Stimulated activated naive B cell treated with anti-CD40 and anti-IgM and Interleukin-4, amounts not matched to agents 10 μg/mL and 1 μg/mL and 100 μg/mL, for 72 hours (primary cell): ENCODE measurements at regions not wholly inside any gene's neighbourhood (a gene's known extent, or its start where the extent isn't known, plus 50 kb on each side); places are given as distances from the start of the nearest gene placed in this dataset.
"Not testable (repeated sequence)": the region's sequence is repeated elsewhere in the genome, so short reads cannot be mapped to it uniquely, and the experiment has no call there.

Source experiments
- ATAC-seq, 2 donors: fragments of 150-1000 bp; cut with Tn5 transposase; replicated peaks; 2 replicates each; pipeline ENCODE4 v1.10.0; 2021; ENCODE audit warnings: moderate library complexity in 1 of 2
- DNase-seq: peaks from one replicate; pipeline ENCODE4 v3.0.0; 2021
- H3K27ac Mint-ChIP-seq: one replicate; pipeline ENCODE4 v1.8.0; 2022; ENCODE audit warnings: mild to moderate bottlenecking, mixed read lengths
- H3K27me3 Mint-ChIP-seq, 2 donors: one replicate each; pipeline ENCODE4 v1.8.0; 2022; ENCODE audit warnings: mixed read lengths in 2 of 2
- H3K36me3 Mint-ChIP-seq, 2 donors: one replicate each; pipeline ENCODE4 v1.8.0; 2022; ENCODE audit warnings: mixed read lengths in 2 of 2, mild to moderate bottlenecking in 1 of 2
- H3K4me1 Mint-ChIP-seq, 2 donors: one replicate each; pipeline ENCODE4 v1.8.0; 2022; ENCODE audit warnings: mixed read lengths in 2 of 2, mild to moderate bottlenecking in 1 of 2
- H3K4me3 Mint-ChIP-seq, 2 donors: one replicate each; pipeline ENCODE4 v1.8.0; 2022; ENCODE audit warnings: mild to moderate bottlenecking in 2 of 2, mixed read lengths in 2 of 2, moderate library complexity in 1 of 2
- H3K9me3 Mint-ChIP-seq, 2 donors: one replicate each; pipeline ENCODE4 v1.8.0; 2022; ENCODE audit warnings: mixed read lengths in 2 of 2, mild to moderate bottlenecking in 1 of 2

- not testable (repeated sequence) for DNase-seq, H3K27me3 Mint-ChIP-seq
- peak overlapping the region; percentile 88 for H3K27ac Mint-ChIP-seq
Observed at GRCh38 chr1:200284236-200284635, 125.6 kb downstream of the ZNF281 start.

GRCh38 chr1:200282497-200283122 lies 127.2 kb downstream of the ZNF281 start:
- Mint-ChIP-seq H3K27ac (no peak overlapping the region), H3K4me3 (no peak overlapping the region), H3K9me3 (peaks cover 0 to 6% of the 10 kb centered on the region in 2 donors), H3K36me3 (no peaks in the 10 kb centered on the region), H3K4me1 (peaks cover 10 to 39% of the 10 kb centered on the region in 2 donors), H3K27me3 (no peaks in the 10 kb centered on the region)
- DNase-seq (no peak), ATAC-seq (peak in 1 of 2 donors; percentile 25)

More at GRCh38 chr1:200284236-200284635, 125.6 kb downstream of the ZNF281 start:
- Mint-ChIP-seq H3K4me1 (peaks cover 10 to 40% of the 10 kb centered on the region in 2 donors), H3K4me3 (peak overlapping the region in 1 of 2 donors; percentile 51)
- not testable (repeated sequence) for H3K36me3 Mint-ChIP-seq, ATAC-seq, H3K9me3 Mint-ChIP-seq

- Mint-ChIP-seq H3K27ac (no peak overlapping the region), H3K4me1 (peaks cover 10 to 26% of the 10 kb centered on the region in 2 donors)
- no peak for DNase-seq
Observed at GRCh38 chr1:200281201-200281835, 128.5 kb downstream of the ZNF281 start.

GRCh38 chr1:200279810-200280411 lies 129.9 kb downstream of the ZNF281 start:
- Mint-ChIP-seq H3K9me3 (peaks cover 0 to 3% of the 10 kb centered on the region in 2 donors), H3K4me3 (no peak overlapping the region)

More at GRCh38 chr1:200281201-200281835, 128.5 kb downstream of the ZNF281 start:
- ATAC-seq: no peak
- no peak overlapping the region for H3K4me3 Mint-ChIP-seq
- no peaks in the 10 kb centered on the region for H3K36me3 Mint-ChIP-seq
- peaks cover 0 to 4% of the 10 kb centered on the region in 2 donors for H3K9me3 Mint-ChIP-seq
- peaks cover 0 to 3% of the 10 kb centered on the region in 2 donors for H3K27me3 Mint-ChIP-seq

GRCh38 chr1:200275816-200276453 lies 133.9 kb downstream of the ZNF281 start:
- Mint-ChIP-seq H3K9me3 (peaks cover 0 to 1% of the 10 kb centered on the region in 2 donors), H3K4me3 (no peak overlapping the region), H3K36me3 (no peaks in the 10 kb centered on the region), H3K4me1 (peaks cover 10 to 18% of the 10 kb centered on the region in 2 donors), H3K27me3 (peaks cover 6 to 11% of the 10 kb centered on the region in 2 donors), H3K27ac (no peak overlapping the region)
- DNase-seq (no peak), ATAC-seq (no peak)

More at GRCh38 chr1:200279810-200280411, 129.9 kb downstream of the ZNF281 start:
- DNase-seq (no peak), ATAC-seq (no peak)
- Mint-ChIP-seq H3K27me3 (peaks cover 6 to 11% of the 10 kb centered on the region in 2 donors), H3K36me3 (no peaks in the 10 kb centered on the region), H3K27ac (no peak overlapping the region), H3K4me1 (peaks cover 2 to 18% of the 10 kb centered on the region in 2 donors)

- no peak for ATAC-seq
- peaks cover 0 to 1% of the 10 kb centered on the region in 2 donors for H3K9me3 Mint-ChIP-seq
Observed at GRCh38 chr1:200275415-200275814, 134.4 kb downstream of the ZNF281 start.

GRCh38 chr1:200274116-200274515 lies 135.7 kb downstream of the ZNF281 start:
- H3K27me3 Mint-ChIP-seq: peaks cover 6 to 11% of the 10 kb centered on the region in 2 donors
- DNase-seq (no peak), ATAC-seq (no peak)
- H3K27ac Mint-ChIP-seq: no peak overlapping the region
- no peak overlapping the region for H3K4me3 Mint-ChIP-seq
- peaks cover 17 to 20% of the 10 kb centered on the region in 2 donors for H3K4me1 Mint-ChIP-seq
- no peaks in the 10 kb centered on the region for H3K9me3 Mint-ChIP-seq
- no peaks in the 10 kb centered on the region for H3K36me3 Mint-ChIP-seq

More at GRCh38 chr1:200275415-200275814, 134.4 kb downstream of the ZNF281 start:
- Mint-ChIP-seq H3K27ac (no peak overlapping the region), H3K4me3 (no peak overlapping the region), H3K4me1 (peaks cover 11 to 18% of the 10 kb centered on the region in 2 donors), H3K27me3 (peaks cover 6 to 11% of the 10 kb centered on the region in 2 donors), H3K36me3 (no peaks in the 10 kb centered on the region)
- no peak for DNase-seq

GRCh38 chr1:200272481-200273068 lies 137.3 kb downstream of the ZNF281 start:
- Mint-ChIP-seq H3K27me3 (peaks cover 6 to 11% of the 10 kb centered on the region in 2 donors), H3K4me1 (peaks cover 17 to 20% of the 10 kb centered on the region in 2 donors), H3K36me3 (no peaks in the 10 kb centered on the region), H3K4me3 (no peak overlapping the region), H3K9me3 (no peaks in the 10 kb centered on the region), H3K27ac (no peak overlapping the region)
- peak in 1 of 2 donors; percentile 27 for ATAC-seq
- no peak for DNase-seq

GRCh38 chr1:200269256-200269655 lies 140.6 kb downstream of the ZNF281 start:
- Mint-ChIP-seq H3K4me1 (peaks cover 21 to 27% of the 10 kb centered on the region in 2 donors), H3K9me3 (no peaks in the 10 kb centered on the region), H3K4me3 (no peak overlapping the region), H3K27me3 (no peaks in the 10 kb centered on the region), H3K27ac (no peak overlapping the region), H3K36me3 (no peaks in the 10 kb centered on the region)
- no peak for DNase-seq
- ATAC-seq: peak in 1 of 2 donors; percentile 41

GRCh38 chr1:200267937-200268336 lies 141.9 kb downstream of the ZNF281 start:
- H3K27ac Mint-ChIP-seq: no peak overlapping the region
- H3K36me3 Mint-ChIP-seq: no peaks in the 10 kb centered on the region
- ATAC-seq (no peak), DNase-seq (no peak)
- no peak overlapping the region for H3K4me3 Mint-ChIP-seq
- peaks cover 16 to 28% of the 10 kb centered on the region in 2 donors for H3K4me1 Mint-ChIP-seq
- peaks cover 0 to 1% of the 10 kb centered on the region in 2 donors for H3K9me3 Mint-ChIP-seq
- no peaks in the 10 kb centered on the region for H3K27me3 Mint-ChIP-seq

GRCh38 chr1:200267458-200267857 lies 142.4 kb downstream of the ZNF281 start:
- Mint-ChIP-seq H3K27ac (no peak overlapping the region), H3K4me3 (no peak overlapping the region), H3K27me3 (no peaks in the 10 kb centered on the region), H3K36me3 (no peaks in the 10 kb centered on the region), H3K4me1 (peaks cover 19 to 31% of the 10 kb centered on the region in 2 donors), H3K9me3 (peaks cover 0 to 1% of the 10 kb centered on the region in 2 donors)
- no peak for DNase-seq
- no peak for ATAC-seq

GRCh38 chr1:200266871-200267270 lies 143.0 kb downstream of the ZNF281 start:
- Mint-ChIP-seq H3K36me3 (no peaks in the 10 kb centered on the region), H3K27ac (no peak overlapping the region), H3K9me3 (peaks cover 0 to 1% of the 10 kb centered on the region in 2 donors), H3K4me3 (no peak overlapping the region), H3K4me1 (peaks cover 22 to 36% of the 10 kb centered on the region in 2 donors), H3K27me3 (no peaks in the 10 kb centered on the region)
- no peak for DNase-seq
- ATAC-seq: no peak

GRCh38 chr1:200265881-200266280 lies 144.0 kb downstream of the ZNF281 start:
- Mint-ChIP-seq H3K4me3 (no peak overlapping the region), H3K27ac (no peak overlapping the region), H3K36me3 (no peaks in the 10 kb centered on the region), H3K4me1 (peaks cover 22 to 36% of the 10 kb centered on the region in 2 donors), H3K9me3 (peaks cover 0 to 1% of the 10 kb centered on the region in 2 donors), H3K27me3 (no peaks in the 10 kb centered on the region)
- DNase-seq: no peak
- ATAC-seq: no peak

- Mint-ChIP-seq H3K9me3 (peaks cover 0 to 1% of the 10 kb centered on the region in 2 donors), H3K27ac (no peak overlapping the region), H3K36me3 (no peaks in the 10 kb centered on the region), H3K4me1 (peaks cover 18 to 36% of the 10 kb centered on the region in 2 donors), H3K27me3 (peaks cover 0 to 4% of the 10 kb centered on the region in 2 donors), H3K4me3 (no peak overlapping the region)
- ATAC-seq (no peak), DNase-seq (no peak)
Observed at GRCh38 chr1:200265104-200265503, 144.7 kb downstream of the ZNF281 start.
